OCI-LY3 (cell line): ENCODE measurements at regions not wholly inside any gene's neighbourhood (a gene's known extent, or its start where the extent isn't known, plus 50 kb on each side); places are given as distances from the start of the nearest gene placed in this dataset.

Experiments
- CTCF ChIP-seq: fragments of 200-600, 300-600 bp; sonication (generic); IDR thresholded peaks from 2 replicates; pipeline ENCODE4 v1.5.1; 2014; ENCODE audit warnings: antibody characterized with exemption, low read length, low read depth
- EZH2phosphoT487 ChIP-seq: fragments of 200-600 bp; shearing (Covaris generic); IDR thresholded peaks from 2 replicates; pipeline ENCODE4 v1.6.1; 2018; ENCODE audit warnings: antibody characterized with exemption, mixed run types, low read depth

- TF ChIP-seq CTCF = no peak
- TF ChIP-seq EZH2phosphoT487 = no peak
Measured at GRCh38 chr14:37939442-37940028, 268.2 kb upstream of the SSTR1 start.
